IPS DF 6.9 (cell line): ENCODE measurements at regions not wholly inside any gene's neighbourhood (a gene's known extent, or its start where the extent isn't known, plus 50 kb on each side); places are given as distances from the start of the nearest gene placed in this dataset.

Experiments
- DNase-seq: peaks from one replicate; pipeline ENCODE4 v3.0.0-alpha.2; 2013; ENCODE audit warnings: low read depth, low spot score
- H3K27ac ChIP-seq: one replicate; pipeline ENCODE4 v1.5.1; 2013; ENCODE audit warnings: low read length, control low read depth
- H3K27me3 ChIP-seq: 2 replicates; pipeline ENCODE4 v1.6.1; 2013; ENCODE audit warnings: mild to moderate bottlenecking, low read length; ENCODE audit not compliant: control insufficient read depth, insufficient read depth
- H3K36me3 ChIP-seq: 2 replicates; pipeline ENCODE4 v1.6.1; 2013; ENCODE audit warnings: low read length; ENCODE audit not compliant: control insufficient read depth, insufficient read depth
- H3K4me1 ChIP-seq: 2 replicates; pipeline ENCODE4 v1.6.1; 2013; ENCODE audit warnings: low read length; ENCODE audit not compliant: control insufficient read depth, insufficient read depth
- H3K4me3 ChIP-seq: 2 replicates; pipeline ENCODE4 v1.5.1; 2013; ENCODE audit warnings: mild to moderate bottlenecking, low read length
- H3K9me3 ChIP-seq: 2 replicates; pipeline ENCODE4 v1.6.1; 2013; ENCODE audit warnings: low read length, inconsistent platforms; ENCODE audit not compliant: control insufficient read depth, insufficient read depth
- WGBS: extraction: QIAGEN DNeasy Blood & Tissue Kit; methylation state at CpG from one replicate; pipeline ENCODE4 v1.1.7; 2013; ENCODE audit warnings: mixed read lengths, missing lambda C conversion rate; ENCODE audit not compliant: insufficient read length, insufficient coverage; 5-methylcytosine and 5-hydroxymethylcytosine counted together

GRCh38 chr2:201975434-201975833, 58.2 kb upstream of the FZD7 start:
- Histone ChIP-seq H3K27me3 (no peaks in the 10 kb centered on the region), H3K4me3 (no peak overlapping the region), H3K4me1 (peaks cover 11% of the 10 kb centered on the region; the same call in 1 of the 2 replicates), H3K27ac (no peak overlapping the region), H3K36me3 (no peaks in the 10 kb centered on the region), H3K9me3 (no peaks in the 10 kb centered on the region)
- DNase-seq = no peak
- no CpG with 5 or more reads among the region's 8 CpGs for WGBS

GRCh38 chr2:201975964-201976612, 57.6 kb upstream of the FZD7 start:
- Histone ChIP-seq H3K27me3 (no peaks in the 10 kb centered on the region), H3K36me3 (no peaks in the 10 kb centered on the region), H3K9me3 (no peaks in the 10 kb centered on the region), H3K4me3 (no peak overlapping the region), H3K4me1 (peaks cover 11% of the 10 kb centered on the region; the same call in 1 of the 2 replicates), H3K27ac (no peak overlapping the region)
- WGBS = no CpG with 5 or more reads among the region's 3 CpGs
- no peak for DNase-seq

GRCh38 chr2:201977651-201978050, 56.0 kb upstream of the FZD7 start:
- Histone ChIP-seq H3K27me3 (no peaks in the 10 kb centered on the region), H3K9me3 (no peaks in the 10 kb centered on the region), H3K27ac (no peak overlapping the region), H3K4me1 (peaks cover 8% of the 10 kb centered on the region; the same call in 1 of the 2 replicates), H3K4me3 (no peak overlapping the region), H3K36me3 (no peaks in the 10 kb centered on the region)
- no CpG with 5 or more reads among the region's 2 CpGs for WGBS
- no peak for DNase-seq

GRCh38 chr2:201978333-201978732, 55.3 kb upstream of the FZD7 start:
- no peak for DNase-seq
- WGBS = no CpG with 5 or more reads among the region's 4 CpGs
- H3K4me3 ChIP-seq = no peak overlapping the region
- peaks cover 5% of the 10 kb centered on the region; the same call in 1 of the 2 replicates for H3K4me1 ChIP-seq
- H3K27ac ChIP-seq = no peak overlapping the region
- H3K27me3 ChIP-seq = no peaks in the 10 kb centered on the region
- no peaks in the 10 kb centered on the region for H3K9me3 ChIP-seq
- no peaks in the 10 kb centered on the region for H3K36me3 ChIP-seq

DNA sequence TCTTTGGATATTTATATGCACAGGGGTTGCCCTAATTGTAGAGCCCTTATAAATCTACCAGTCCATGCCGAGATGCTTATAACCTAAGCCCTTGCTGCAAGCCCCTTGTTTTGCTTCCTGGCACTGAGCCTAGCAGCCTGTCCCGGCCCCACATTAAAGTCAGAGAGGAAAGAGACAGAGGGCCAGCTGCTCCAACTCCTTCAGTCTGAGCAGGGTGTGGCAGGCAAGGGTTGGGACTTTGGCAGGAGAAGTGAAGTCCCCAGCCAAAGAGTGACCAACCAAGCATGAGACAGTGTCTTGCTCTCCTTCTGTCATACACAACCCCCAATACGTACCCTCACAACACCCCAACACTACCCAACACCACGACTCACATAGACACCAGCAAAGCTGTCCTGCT, 54.7 kb upstream of the FZD7 start:
- no peaks in the 10 kb centered on the region for H3K27me3 ChIP-seq
- H3K4me3 ChIP-seq = no peak overlapping the region
- no peaks in the 10 kb centered on the region for H3K9me3 ChIP-seq
- no peak for DNase-seq
- H3K36me3 ChIP-seq = no peaks in the 10 kb centered on the region
- H3K27ac ChIP-seq = no peak overlapping the region
- 0 out of 2 replicates have a peak, but pooled peaks cover 3% of the 10 kb centered on the region for H3K4me1 ChIP-seq
- WGBS = 100% methylated on average over 2 of the region's 4 CpGs

DNA sequence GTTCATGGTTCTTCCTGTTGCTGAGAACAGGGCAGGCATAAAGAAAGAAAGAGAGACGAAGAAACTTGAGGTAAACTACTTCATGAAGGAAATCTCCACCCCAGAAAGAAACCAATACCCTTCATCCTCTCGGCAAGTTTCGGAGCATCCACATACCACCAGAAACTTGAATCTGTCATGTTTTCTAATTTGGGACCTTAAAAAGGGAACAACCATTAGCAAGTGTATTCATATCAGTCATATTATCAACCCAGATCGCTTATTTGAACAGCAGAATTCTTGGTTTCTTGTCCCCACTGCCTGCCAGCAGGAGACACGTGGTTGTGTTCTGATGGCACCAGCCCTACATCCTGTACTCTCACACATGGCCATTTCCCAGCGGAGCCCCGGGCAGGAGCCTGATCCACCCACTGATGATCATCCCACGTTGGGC, 53.2 kb upstream of the FZD7 start:
- WGBS = no CpG with 5 or more reads among the region's 8 CpGs
- DNase-seq = no peak
- no peaks in the 10 kb centered on the region for H3K36me3 ChIP-seq
- H3K27me3 ChIP-seq = no peaks in the 10 kb centered on the region
- no peaks in the 10 kb centered on the region for H3K9me3 ChIP-seq
- no peak overlapping the region for H3K4me3 ChIP-seq
- no peak overlapping the region for H3K27ac ChIP-seq
- H3K4me1 ChIP-seq = 0 out of 2 replicates have a peak, but pooled peaks cover 3% of the 10 kb centered on the region

GRCh38 chr2:201980946-201981345, 52.7 kb upstream of the FZD7 start:
- DNase-seq = no peak
- no peak overlapping the region for H3K4me3 ChIP-seq
- no peaks in the 10 kb centered on the region for H3K9me3 ChIP-seq
- H3K27me3 ChIP-seq = no peaks in the 10 kb centered on the region
- WGBS = no CpG with 5 or more reads among the region's 4 CpGs
- H3K36me3 ChIP-seq = no peaks in the 10 kb centered on the region
- no peak overlapping the region for H3K27ac ChIP-seq
- H3K4me1 ChIP-seq = 0 out of 2 replicates have a peak, but pooled peaks cover 3% of the 10 kb centered on the region

DNA sequence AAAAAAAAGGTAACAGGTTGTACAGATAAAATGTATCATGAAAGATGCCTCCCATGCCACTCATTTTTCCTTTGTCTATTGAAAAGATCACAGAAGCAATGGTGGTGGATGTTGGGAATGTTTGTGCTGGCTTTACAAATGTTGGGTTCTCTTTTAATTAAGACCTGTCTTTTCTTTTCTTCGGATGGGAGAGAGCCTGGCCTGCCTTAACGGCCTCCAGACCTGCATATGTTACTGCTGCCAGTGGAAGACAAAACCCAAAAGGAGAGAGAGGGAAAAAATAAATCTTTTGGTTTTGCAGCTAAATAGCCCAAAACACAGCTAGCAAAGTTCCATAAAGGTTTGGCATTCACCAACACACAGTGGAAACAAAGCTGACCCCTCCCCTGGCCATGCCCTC, 50.5 kb upstream of the FZD7 start:
- Histone ChIP-seq H3K27ac (no peak overlapping the region), H3K27me3 (no peaks in the 10 kb centered on the region), H3K4me1 (0 out of 2 replicates have a peak, but pooled peaks cover 2% of the 10 kb centered on the region), H3K36me3 (no peaks in the 10 kb centered on the region), H3K9me3 (no peaks in the 10 kb centered on the region), H3K4me3 (no peak overlapping the region)
- no CpG with 5 or more reads among the region's 2 CpGs for WGBS
- no peak for DNase-seq

DNA sequence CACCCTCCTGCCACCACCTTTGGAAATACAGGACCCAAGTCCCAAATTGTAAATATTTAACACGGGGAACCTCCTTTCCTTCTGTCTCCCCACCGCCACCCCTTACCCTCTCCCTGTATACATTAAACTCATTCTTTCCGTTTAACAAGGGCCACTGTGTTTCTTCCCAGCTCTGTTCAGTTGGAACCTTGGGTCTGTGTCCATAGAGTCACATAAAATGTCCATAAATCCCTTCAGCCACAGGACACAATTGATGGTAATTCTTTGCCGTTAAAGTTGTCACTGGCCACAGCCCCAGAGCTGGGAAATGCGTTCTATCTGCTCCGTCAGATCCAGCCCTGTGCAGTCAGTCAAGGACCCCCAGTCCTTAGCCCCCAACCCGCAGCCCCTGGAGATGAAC, 49.9 kb upstream of the FZD7 start:
- Histone ChIP-seq H3K27me3 (no peaks in the 10 kb centered on the region), H3K4me3 (no peak overlapping the region), H3K36me3 (no peaks in the 10 kb centered on the region), H3K9me3 (no peaks in the 10 kb centered on the region), H3K4me1 (0 out of 2 replicates have a peak, but pooled peaks cover 2% of the 10 kb centered on the region), H3K27ac (no peak overlapping the region)
- DNase-seq = no peak
- WGBS = no CpG with 5 or more reads among the region's 7 CpGs
